ENCODE measurements at regions not wholly inside any gene's neighbourhood (a gene's known extent, or its start where the extent isn't known, plus 50 kb on each side); places are given as distances from the start of the nearest gene placed in this dataset.

DNA sequence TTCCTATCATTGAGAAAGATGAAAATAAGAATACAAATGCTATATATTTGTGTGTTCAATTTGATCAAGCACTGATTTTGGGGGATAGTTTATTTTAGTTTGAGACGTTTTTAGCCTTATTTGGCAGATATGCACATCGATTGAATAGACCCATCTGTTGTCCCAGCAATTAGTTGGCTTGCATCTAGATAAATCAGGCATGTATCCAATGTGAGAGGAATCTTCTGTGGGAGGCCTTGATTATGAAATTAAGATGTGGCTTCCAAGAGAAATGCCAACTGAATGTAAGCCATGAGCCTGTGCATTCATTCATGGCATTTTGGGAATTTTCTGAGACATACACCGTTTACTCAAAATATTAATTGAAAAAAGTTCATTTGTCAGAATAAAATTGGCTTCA lies 623.1 kb downstream of the TECRL start:
- TF ChIP-seq POLR2A (IDR thresholded peaks at IDR 0.05) (no peak), POLR2AphosphoS5 (IDR thresholded peaks at IDR 0.05; ENCODE audit: insufficient read depth in 1 of 2, low read depth in 1 of 2) (no peak)
- TF ChIP-seq, protein P1, sequence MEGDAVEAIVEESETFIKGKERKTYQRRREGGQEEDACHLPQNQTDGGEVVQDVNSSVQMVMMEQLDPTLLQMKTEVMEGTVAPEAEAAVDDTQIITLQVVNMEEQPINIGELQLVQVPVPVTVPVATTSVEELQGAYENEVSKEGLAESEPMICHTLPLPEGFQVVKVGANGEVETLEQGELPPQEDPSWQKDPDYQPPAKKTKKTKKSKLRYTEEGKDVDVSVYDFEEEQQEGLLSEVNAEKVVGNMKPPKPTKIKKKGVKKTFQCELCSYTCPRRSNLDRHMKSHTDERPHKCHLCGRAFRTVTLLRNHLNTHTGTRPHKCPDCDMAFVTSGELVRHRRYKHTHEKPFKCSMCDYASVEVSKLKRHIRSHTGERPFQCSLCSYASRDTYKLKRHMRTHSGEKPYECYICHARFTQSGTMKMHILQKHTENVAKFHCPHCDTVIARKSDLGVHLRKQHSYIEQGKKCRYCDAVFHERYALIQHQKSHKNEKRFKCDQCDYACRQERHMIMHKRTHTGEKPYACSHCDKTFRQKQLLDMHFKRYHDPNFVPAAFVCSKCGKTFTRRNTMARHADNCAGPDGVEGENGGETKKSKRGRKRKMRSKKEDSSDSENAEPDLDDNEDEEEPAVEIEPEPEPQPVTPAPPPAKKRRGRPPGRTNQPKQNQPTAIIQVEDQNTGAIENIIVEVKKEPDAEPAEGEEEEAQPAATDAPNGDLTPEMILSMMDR (IDR thresholded peaks at IDR 0.05), result no peak
